A673 (cell line): ENCODE measurements at regions not wholly inside any gene's neighbourhood (a gene's known extent, or its start where the extent isn't known, plus 50 kb on each side); places are given as distances from the start of the nearest gene placed in this dataset.
A peak's percentile ranks its signal among the peaks of the same experiment; 100 is the strongest.

Source experiments
- BruUV-seq: library from RNA; stranded (reverse); fragments of 400-500 nt; replicated peaks from 2 replicates; lab custom pipeline; 2021; lab: Mats Ljungman, UMichigan
- CTCF ChIA-PET: fragments of 300-600 bp; sonication (Branson Sonifier 250); formaldehyde crosslinking; loops from one replicate; lab custom pipeline; 2022; ENCODE audit warnings: antibody characterized with exemption; lab: Charles Lee
- POLR2A ChIA-PET: fragments of 300-600 bp; sonication (Branson Sonifier 250); formaldehyde crosslinking; loops from one replicate; lab custom pipeline; 2022; ENCODE audit warnings: antibody characterized with exemption; ENCODE audit not compliant: low non-redundant PET; lab: Charles Lee
- DNase-seq: peaks from one replicate; pipeline ENCODE4 v3.0.0-alpha.2; 2015; ENCODE audit warnings: low spot score
- H3K27ac ChIP-seq: fragments of 200-600 bp; sonication (generic); 2 replicates; pipeline ENCODE4 v1.5.1; 2016; ENCODE audit warnings: mixed run types, low read depth, mild to moderate bottlenecking, mixed read lengths, antibody characterized with exemption, low read length; ENCODE audit not compliant: poor library complexity, severe bottlenecking
- H3K27me3 ChIP-seq: fragments of 200-600 bp; sonication (generic); replicated peaks from 2 replicates; pipeline ENCODE4 v1.6.1; 2017; ENCODE audit warnings: mixed run types, low read depth, mild to moderate bottlenecking, mixed read lengths, antibody characterized with exemption, low read length; ENCODE audit not compliant: insufficient read depth, poor library complexity
- H3K36me3 ChIP-seq: fragments of 200-600 bp; sonication (generic); 2 replicates; pipeline ENCODE4 v1.6.1; 2016; ENCODE audit warnings: mixed run types, mild to moderate bottlenecking, mixed read lengths, antibody characterized with exemption, low read length; ENCODE audit not compliant: insufficient read depth, poor library complexity, severe bottlenecking
- H3K4me1 ChIP-seq: fragments of 200-600 bp; sonication (generic); 2 replicates; pipeline ENCODE4 v1.6.1; 2017; ENCODE audit warnings: mixed run types, mild to moderate bottlenecking, mixed read lengths, antibody characterized with exemption, low read length; ENCODE audit not compliant: insufficient read depth, poor library complexity, severe bottlenecking
- H3K4me3 ChIP-seq: fragments of 200-600 bp; sonication (generic); 2 replicates; pipeline ENCODE4 v1.5.1; 2016; ENCODE audit warnings: low read depth, mixed run types, mild to moderate bottlenecking, mixed read lengths, low read length; ENCODE audit not compliant: poor library complexity, severe bottlenecking
- H3K9me3 ChIP-seq: fragments of 200-600 bp; sonication (generic); 2 replicates; pipeline ENCODE4 v1.6.1; 2016; ENCODE audit warnings: mixed run types, low read depth, mild to moderate bottlenecking, mixed read lengths, antibody characterized with exemption, low read length; ENCODE audit not compliant: poor library complexity, severe bottlenecking
- CTCF ChIP-seq: fragments of 300-800, 200-600 bp; sonication (generic); conservative IDR thresholded peaks from 2 replicates; pipeline ENCODE4 v1.5.1; 2017; ENCODE audit warnings: low read depth, mild to moderate bottlenecking, antibody characterized with exemption, low read length, moderate library complexity, mixed read lengths
- EZH2 ChIP-seq: fragments of 200-600 bp; sonication (generic); IDR thresholded peaks from 2 replicates; pipeline ENCODE4 v1.6.1; 2017; ENCODE audit warnings: borderline replicate concordance, low read depth, mild to moderate bottlenecking, mixed read lengths, antibody characterized with exemption, low read length; ENCODE audit not compliant: poor library complexity, severe bottlenecking
- intact Hi-C: fragments of 100-400 bp; cut with micrococcal nuclease; formaldehyde crosslinking; loops from one replicate; pipeline ENCODE4 v1.10.0; 2022; ENCODE audit not compliant: unreplicated experiment

- no peak for TF ChIP-seq EZH2
- DNase-seq, result no peak
- intact Hi-C loops, result no loop called here
- CTCF ChIA-PET, result no interaction called here
- Histone ChIP-seq H3K4me3 (no peak overlapping the region), H3K27ac (no peak overlapping the region), H3K36me3 (no peaks in the 10 kb centered on the region), H3K27me3 (no peaks in the 10 kb centered on the region), H3K4me1 (no peaks in the 10 kb centered on the region), H3K9me3 (no peaks in the 10 kb centered on the region)
- POLR2A ChIA-PET, result no interaction called here
- no TSS peak for BruUV-seq
Measured at GRCh38 chr3:65251375-65251774, 563.6 kb upstream of the ADAMTS9 start.

GRCh38 chr3:65246561-65246960 is 558.8 kb upstream of the ADAMTS9 start:
- intact Hi-C loops, result loop anchor here (5.0 kb wide), 1 partner anchor 714 kb away; no protein-coding TSS in a partner anchor
- no peak overlapping the region for H3K27ac ChIP-seq
- POLR2A ChIA-PET, result no interaction called here
- TF ChIP-seq CTCF, result no peak
- no peak for TF ChIP-seq EZH2
- DNase-seq, result no peak
- CTCF ChIA-PET, result no interaction called here
- BruUV-seq, result no TSS peak
- H3K36me3 ChIP-seq, result no peaks in the 10 kb centered on the region
- H3K9me3 ChIP-seq, result no peaks in the 10 kb centered on the region
- H3K4me3 ChIP-seq, result no peak overlapping the region
- no peaks in the 10 kb centered on the region for H3K4me1 ChIP-seq
- H3K27me3 ChIP-seq, result no peaks in the 10 kb centered on the region

GRCh38 chr3:65245133-65246063 is 557.6 kb upstream of the ADAMTS9 start:
- intact Hi-C loops, result loop anchor here (5.0 kb wide), 1 partner anchor 713 kb away; no protein-coding TSS in a partner anchor
- POLR2A ChIA-PET, result no interaction called here
- BruUV-seq, result no TSS peak

More at GRCh38 chr3:65245133-65246063, 557.6 kb upstream of the ADAMTS9 start:
- Histone ChIP-seq H3K27me3 (no peaks in the 10 kb centered on the region), H3K27ac (no peak overlapping the region), H3K36me3 (no peaks in the 10 kb centered on the region), H3K9me3 (no peaks in the 10 kb centered on the region), H3K4me1 (no peaks in the 10 kb centered on the region), H3K4me3 (no peak overlapping the region)
- TF ChIP-seq CTCF (peak; percentile 30; the same call in 1 of the 2 replicates), EZH2 (no peak)
- DNase-seq, result peak; percentile 2
- CTCF ChIA-PET, result no interaction called here
